ENCODE measurements at regions not wholly inside any gene's neighbourhood (a gene's known extent, or its start where the extent isn't known, plus 50 kb on each side); places are given as distances from the start of the nearest gene placed in this dataset.

DNA sequence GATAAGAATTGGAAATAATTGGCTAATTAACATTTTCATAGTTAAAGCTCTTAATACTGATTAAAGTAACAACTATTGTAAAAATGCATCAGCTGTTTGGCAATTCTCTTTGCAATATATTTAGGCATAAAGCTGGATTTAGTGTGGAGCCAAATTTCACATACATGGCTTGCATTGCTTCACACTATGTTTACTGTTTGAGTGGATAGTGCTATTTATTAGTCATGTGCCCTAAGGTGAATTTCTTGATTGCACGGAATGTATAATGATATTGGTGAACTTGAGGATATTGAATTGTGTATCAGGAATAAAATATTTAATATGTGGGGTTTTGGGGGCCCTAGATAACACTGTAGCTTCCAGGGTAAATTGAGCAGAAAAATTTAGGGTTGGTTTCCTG lies 100.9 kb downstream of the AASDHPPT start:
- Histone ChIP-seq H3K4me2 (ENCODE audit: extremely low read depth, insufficient read depth, low read length) (no peak overlapping the region), H4K20me1 (ENCODE audit: control insufficient read depth, extremely low read depth, insufficient read depth, low read length) (no peaks in the 10 kb centered on the region), H2AFZ (ENCODE audit: low read length) (no peak overlapping the region)

DNA sequence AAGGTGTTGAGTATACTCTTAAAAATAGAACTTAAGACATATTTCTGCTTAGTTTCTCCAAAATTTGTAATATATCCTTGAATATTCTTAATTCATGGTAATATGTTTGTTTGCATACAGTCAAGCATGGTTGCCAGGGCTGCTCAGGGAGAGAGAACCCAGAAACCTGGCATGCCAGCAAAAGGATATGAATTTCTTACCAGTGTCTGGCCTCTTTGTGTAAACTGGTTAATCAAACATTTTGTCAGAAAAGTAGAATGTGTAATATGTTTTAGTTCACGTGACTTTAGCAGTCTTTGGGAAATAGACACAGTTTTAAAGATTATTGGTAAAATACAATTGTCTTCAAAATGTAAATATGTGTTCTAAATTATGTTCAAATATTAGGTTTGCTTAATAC lies 101.6 kb downstream of the AASDHPPT start:
- H3K36me3 ChIP-seq (ENCODE audit: control insufficient read depth, insufficient read depth, low read length): no peaks in the 10 kb centered on the region
- H3K27ac ChIP-seq (ENCODE audit: insufficient read depth, low read length): no peak overlapping the region
- no peak overlapping the region for H2AFZ ChIP-seq (ENCODE audit: low read length)
- no peak overlapping the region for H3K4me2 ChIP-seq (ENCODE audit: extremely low read depth, insufficient read depth, low read length)
- H4K20me1 ChIP-seq (ENCODE audit: control insufficient read depth, extremely low read depth, insufficient read depth, low read length): no peaks in the 10 kb centered on the region
- H3K79me2 ChIP-seq (ENCODE audit: control insufficient read depth, insufficient read depth, low read length): no peaks in the 10 kb centered on the region
- H3K4me3 ChIP-seq (replicated peaks in 1 of 4; ENCODE audit: control extremely low read depth in 1 of 4, insufficient read depth in 1 of 4, low read depth in 3 of 4, low read length in 4 of 4): no peak overlapping the region
- H3K9ac ChIP-seq (ENCODE audit: insufficient read depth, low read length): no peak overlapping the region
- no peaks in the 10 kb centered on the region for H3K9me3 ChIP-seq (ENCODE audit: control insufficient read depth, insufficient read depth, low read depth, low read length)
- H3K4me1 ChIP-seq (ENCODE audit: control insufficient read depth, extremely low read depth, insufficient read depth, low read length): no peaks in the 10 kb centered on the region
- DNase-seq (ENCODE audit: low read depth in 2 of 2): no peak
- TF ChIP-seq, protein P1, sequence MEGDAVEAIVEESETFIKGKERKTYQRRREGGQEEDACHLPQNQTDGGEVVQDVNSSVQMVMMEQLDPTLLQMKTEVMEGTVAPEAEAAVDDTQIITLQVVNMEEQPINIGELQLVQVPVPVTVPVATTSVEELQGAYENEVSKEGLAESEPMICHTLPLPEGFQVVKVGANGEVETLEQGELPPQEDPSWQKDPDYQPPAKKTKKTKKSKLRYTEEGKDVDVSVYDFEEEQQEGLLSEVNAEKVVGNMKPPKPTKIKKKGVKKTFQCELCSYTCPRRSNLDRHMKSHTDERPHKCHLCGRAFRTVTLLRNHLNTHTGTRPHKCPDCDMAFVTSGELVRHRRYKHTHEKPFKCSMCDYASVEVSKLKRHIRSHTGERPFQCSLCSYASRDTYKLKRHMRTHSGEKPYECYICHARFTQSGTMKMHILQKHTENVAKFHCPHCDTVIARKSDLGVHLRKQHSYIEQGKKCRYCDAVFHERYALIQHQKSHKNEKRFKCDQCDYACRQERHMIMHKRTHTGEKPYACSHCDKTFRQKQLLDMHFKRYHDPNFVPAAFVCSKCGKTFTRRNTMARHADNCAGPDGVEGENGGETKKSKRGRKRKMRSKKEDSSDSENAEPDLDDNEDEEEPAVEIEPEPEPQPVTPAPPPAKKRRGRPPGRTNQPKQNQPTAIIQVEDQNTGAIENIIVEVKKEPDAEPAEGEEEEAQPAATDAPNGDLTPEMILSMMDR (conservative IDR thresholded peaks at IDR 0.05 in 1 of 2, IDR thresholded peaks at IDR 0.05 in 1 of 2; ENCODE audit: low read depth in 1 of 2, low read length in 2 of 2): no peak
- TF ChIP-seq EZH2 (IDR thresholded peaks at IDR 0.05; ENCODE audit: low read length, missing control alignments): no peak
- no peaks in the 10 kb centered on the region for H3K27me3 ChIP-seq (ENCODE audit: control insufficient read depth, insufficient read depth, low read length)

More for the DNA sequence above, 100.9 kb downstream of the AASDHPPT start:
- H3K27me3 ChIP-seq (ENCODE audit: control insufficient read depth, insufficient read depth, low read length): no peaks in the 10 kb centered on the region
- no peaks in the 10 kb centered on the region for H3K9me3 ChIP-seq (ENCODE audit: control insufficient read depth, insufficient read depth, low read depth, low read length)
- H3K4me3 ChIP-seq (replicated peaks in 1 of 4; ENCODE audit: control extremely low read depth in 1 of 4, insufficient read depth in 1 of 4, low read depth in 3 of 4, low read length in 4 of 4): no peak overlapping the region
- no peak for DNase-seq (ENCODE audit: low read depth in 2 of 2)
- no peak overlapping the region for H3K9ac ChIP-seq (ENCODE audit: insufficient read depth, low read length)
- H3K27ac ChIP-seq (ENCODE audit: insufficient read depth, low read length): no peak overlapping the region
- H3K36me3 ChIP-seq (ENCODE audit: control insufficient read depth, insufficient read depth, low read length): no peaks in the 10 kb centered on the region
- H3K4me1 ChIP-seq (ENCODE audit: control insufficient read depth, extremely low read depth, insufficient read depth, low read length): no peaks in the 10 kb centered on the region
- no peaks in the 10 kb centered on the region for H3K79me2 ChIP-seq (ENCODE audit: control insufficient read depth, insufficient read depth, low read length)
- TF ChIP-seq EZH2 (IDR thresholded peaks at IDR 0.05; ENCODE audit: low read length, missing control alignments): no peak
- TF ChIP-seq, protein P1 (conservative IDR thresholded peaks at IDR 0.05 in 1 of 2, IDR thresholded peaks at IDR 0.05 in 1 of 2; ENCODE audit: low read depth in 1 of 2, low read length in 2 of 2): no peak

DNA sequence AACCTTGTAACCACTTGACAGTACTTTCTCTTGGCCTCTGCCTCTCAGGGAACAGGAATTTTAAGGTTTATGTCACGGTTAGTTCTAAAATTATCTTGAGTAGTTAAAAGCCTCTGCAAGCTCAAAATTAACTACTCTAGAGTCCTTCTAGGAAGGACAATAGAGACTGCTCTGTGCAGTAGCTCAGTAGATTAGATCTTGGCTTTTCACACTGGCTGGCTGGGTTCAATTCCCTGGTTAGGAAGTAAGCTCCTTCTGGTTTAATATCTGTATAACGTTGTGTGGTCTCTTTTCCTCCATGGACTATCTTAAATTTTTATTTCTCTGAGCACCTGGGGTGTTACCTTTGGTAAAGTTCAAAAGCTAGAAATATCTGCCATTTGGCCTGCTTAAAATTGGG lies 109.2 kb downstream of the AASDHPPT start:
- H3K9ac ChIP-seq (ENCODE audit: insufficient read depth, low read length): no peak overlapping the region
- H3K36me3 ChIP-seq (ENCODE audit: control insufficient read depth, insufficient read depth, low read length): no peaks in the 10 kb centered on the region
- H4K20me1 ChIP-seq (ENCODE audit: control insufficient read depth, extremely low read depth, insufficient read depth, low read length): no peaks in the 10 kb centered on the region
- H3K4me1 ChIP-seq (ENCODE audit: control insufficient read depth, extremely low read depth, insufficient read depth, low read length): no peaks in the 10 kb centered on the region
- no peak overlapping the region for H3K4me3 ChIP-seq (replicated peaks in 1 of 4; ENCODE audit: control extremely low read depth in 1 of 4, insufficient read depth in 1 of 4, low read depth in 3 of 4, low read length in 4 of 4)
- H3K27me3 ChIP-seq (ENCODE audit: control insufficient read depth, insufficient read depth, low read length): no peaks in the 10 kb centered on the region
- no peak overlapping the region for H3K27ac ChIP-seq (ENCODE audit: insufficient read depth, low read length)
- TF ChIP-seq, protein P1 (conservative IDR thresholded peaks at IDR 0.05 in 1 of 2, IDR thresholded peaks at IDR 0.05 in 1 of 2; ENCODE audit: low read depth in 1 of 2, low read length in 2 of 2): no peak
- TF ChIP-seq EZH2 (IDR thresholded peaks at IDR 0.05; ENCODE audit: low read length, missing control alignments): no peak
- H3K79me2 ChIP-seq (ENCODE audit: control insufficient read depth, insufficient read depth, low read length): no peaks in the 10 kb centered on the region
- H2AFZ ChIP-seq (ENCODE audit: low read length): no peak overlapping the region
- H3K4me2 ChIP-seq (ENCODE audit: extremely low read depth, insufficient read depth, low read length): no peak overlapping the region
- no peaks in the 10 kb centered on the region for H3K9me3 ChIP-seq (ENCODE audit: control insufficient read depth, insufficient read depth, low read depth, low read length)
- no peak for DNase-seq (ENCODE audit: low read depth in 2 of 2)
